ENCODE measurements at regions not wholly inside any gene's neighbourhood (a gene's known extent, or its start where the extent isn't known, plus 50 kb on each side); places are given as distances from the start of the nearest gene placed in this dataset.

GRCh38 chr19:31666126-31666525 is 316.9 kb upstream of the TSHZ3 start:
- CTCF ChIA-PET: interaction anchor here (0.7 kb wide), 1 partner anchor 131 kb away, joined by 3 read pairs; no protein-coding TSS in a partner anchor
- no peaks in the 10 kb centered on the region for H3K27me3 Mint-ChIP-seq (ENCODE audit: insufficient read depth, unreplicated experiment)

DNA sequence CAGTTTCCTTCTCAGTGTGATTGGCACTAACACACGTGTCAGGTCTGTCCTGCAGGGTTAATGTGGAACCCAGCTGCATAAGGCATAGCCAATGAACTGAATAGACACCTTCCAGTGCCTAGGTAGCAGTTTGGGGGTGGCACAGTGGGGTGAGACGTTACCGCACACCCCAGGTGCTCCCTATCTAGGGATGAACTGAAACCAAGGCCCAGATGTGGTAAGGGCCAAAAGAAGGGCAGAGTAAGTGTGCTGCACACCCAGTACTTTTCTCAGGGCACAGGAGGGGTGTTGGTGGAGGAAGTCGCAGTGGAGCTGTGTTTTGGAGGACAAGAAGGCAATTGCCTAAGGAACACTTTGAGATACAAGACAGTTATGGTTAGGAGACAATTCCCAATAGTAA is 317.9 kb upstream of the TSHZ3 start:
- Mint-ChIP-seq H3K27me3 (ENCODE audit: insufficient read depth, unreplicated experiment) (no peaks in the 10 kb centered on the region), H3K9me3 (ENCODE audit: unreplicated experiment) (peaks cover 26% of the 10 kb centered on the region), H3K36me3 (ENCODE audit: insufficient read depth, unreplicated experiment) (peaks cover 6% of the 10 kb centered on the region), H3K4me1 (ENCODE audit: insufficient read depth, unreplicated experiment) (no peaks in the 10 kb centered on the region), H3K4me3 (ENCODE audit: unreplicated experiment) (no peak overlapping the region), H3K27ac (ENCODE audit: low read depth, unreplicated experiment) (no peak overlapping the region)
- DNase-seq (ENCODE audit: unreplicated experiment): no peak
- TF ChIP-seq, protein P1, sequence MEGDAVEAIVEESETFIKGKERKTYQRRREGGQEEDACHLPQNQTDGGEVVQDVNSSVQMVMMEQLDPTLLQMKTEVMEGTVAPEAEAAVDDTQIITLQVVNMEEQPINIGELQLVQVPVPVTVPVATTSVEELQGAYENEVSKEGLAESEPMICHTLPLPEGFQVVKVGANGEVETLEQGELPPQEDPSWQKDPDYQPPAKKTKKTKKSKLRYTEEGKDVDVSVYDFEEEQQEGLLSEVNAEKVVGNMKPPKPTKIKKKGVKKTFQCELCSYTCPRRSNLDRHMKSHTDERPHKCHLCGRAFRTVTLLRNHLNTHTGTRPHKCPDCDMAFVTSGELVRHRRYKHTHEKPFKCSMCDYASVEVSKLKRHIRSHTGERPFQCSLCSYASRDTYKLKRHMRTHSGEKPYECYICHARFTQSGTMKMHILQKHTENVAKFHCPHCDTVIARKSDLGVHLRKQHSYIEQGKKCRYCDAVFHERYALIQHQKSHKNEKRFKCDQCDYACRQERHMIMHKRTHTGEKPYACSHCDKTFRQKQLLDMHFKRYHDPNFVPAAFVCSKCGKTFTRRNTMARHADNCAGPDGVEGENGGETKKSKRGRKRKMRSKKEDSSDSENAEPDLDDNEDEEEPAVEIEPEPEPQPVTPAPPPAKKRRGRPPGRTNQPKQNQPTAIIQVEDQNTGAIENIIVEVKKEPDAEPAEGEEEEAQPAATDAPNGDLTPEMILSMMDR (IDR thresholded peaks at IDR 0.05; ENCODE audit: unreplicated experiment): no peak
- intact Hi-C loops (cut with micrococcal nuclease): no loop called here
- ChIA-PET POLR2A (no interaction called here), CTCF (interaction anchor here (0.6 kb wide), 1 partner anchor 1609 kb away, joined by 3 read pairs; no protein-coding TSS in a partner anchor)
- no TSS peak for BruUV-seq (replicated peaks)

More at GRCh38 chr19:31666126-31666525, 316.9 kb upstream of the TSHZ3 start:
- BruUV-seq (replicated peaks): no TSS peak
- intact Hi-C loops (cut with micrococcal nuclease): no loop called here
- Mint-ChIP-seq H3K4me3 (ENCODE audit: unreplicated experiment) (no peak overlapping the region), H3K36me3 (ENCODE audit: insufficient read depth, unreplicated experiment) (peaks cover 6% of the 10 kb centered on the region), H3K4me1 (ENCODE audit: insufficient read depth, unreplicated experiment) (no peaks in the 10 kb centered on the region), H3K9me3 (ENCODE audit: unreplicated experiment) (peaks cover 23% of the 10 kb centered on the region), H3K27ac (ENCODE audit: low read depth, unreplicated experiment) (no peak overlapping the region)
- TF ChIP-seq, protein P1 (IDR thresholded peaks at IDR 0.05; ENCODE audit: unreplicated experiment): no peak
- DNase-seq (ENCODE audit: unreplicated experiment): no peak
- POLR2A ChIA-PET: no interaction called here

DNA sequence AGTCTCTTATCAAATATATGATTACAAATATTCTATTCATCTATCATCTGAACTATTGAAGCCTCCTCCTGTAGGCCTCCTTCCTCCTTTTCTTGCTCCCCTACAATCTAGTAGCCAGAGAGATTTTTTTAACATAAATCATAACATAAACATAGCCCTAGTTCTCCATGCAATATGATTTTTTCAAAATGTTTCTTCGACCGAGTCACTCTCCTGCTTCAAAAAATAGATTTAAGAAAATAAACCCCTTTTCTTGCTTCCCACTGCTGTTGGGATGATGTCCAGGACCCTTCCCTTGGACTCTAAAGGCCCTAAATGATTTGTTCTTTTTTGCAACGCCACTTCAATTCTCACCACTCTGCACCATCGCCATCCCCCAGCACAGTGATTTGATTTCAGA is 319.7 kb upstream of the TSHZ3 start:
- no peaks in the 10 kb centered on the region for H3K27me3 Mint-ChIP-seq (ENCODE audit: insufficient read depth, unreplicated experiment)
- ChIA-PET CTCF (no interaction called here), POLR2A (no interaction called here)
- BruUV-seq (replicated peaks): no TSS peak
- TF ChIP-seq, protein P1 (IDR thresholded peaks at IDR 0.05; ENCODE audit: unreplicated experiment): no peak
- H3K27ac Mint-ChIP-seq (ENCODE audit: low read depth, unreplicated experiment): no peak overlapping the region
- DNase-seq (ENCODE audit: unreplicated experiment): no peak
- intact Hi-C loops (cut with micrococcal nuclease): no loop called here
- no peaks in the 10 kb centered on the region for H3K4me1 Mint-ChIP-seq (ENCODE audit: insufficient read depth, unreplicated experiment)
- H3K9me3 Mint-ChIP-seq (ENCODE audit: unreplicated experiment): peaks cover 37% of the 10 kb centered on the region
- peaks cover 6% of the 10 kb centered on the region for H3K36me3 Mint-ChIP-seq (ENCODE audit: insufficient read depth, unreplicated experiment)
- H3K4me3 Mint-ChIP-seq (ENCODE audit: unreplicated experiment): no peak overlapping the region

DNA sequence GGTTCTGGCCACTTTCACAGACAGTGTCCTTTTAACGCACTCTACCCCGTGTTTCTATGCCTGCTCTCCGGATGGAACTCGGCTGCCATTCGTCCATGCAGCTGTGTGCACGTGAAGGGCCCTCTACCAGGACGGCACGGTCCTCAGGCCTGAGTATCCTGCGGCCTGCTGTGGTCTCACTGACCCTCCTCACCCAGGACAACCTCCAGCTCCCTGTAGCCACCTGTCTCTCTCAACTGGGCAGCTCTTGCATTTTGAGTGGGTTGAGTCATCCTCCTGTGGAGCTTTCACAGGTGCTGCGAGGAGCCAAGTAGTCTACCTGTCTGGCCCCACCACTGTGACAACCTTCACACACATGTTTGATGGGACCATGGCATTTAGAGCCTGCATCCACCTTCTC is 321.7 kb upstream of the TSHZ3 start:
- no peak overlapping the region for H3K4me3 Mint-ChIP-seq (ENCODE audit: unreplicated experiment)
- TF ChIP-seq, protein P1 (IDR thresholded peaks at IDR 0.05; ENCODE audit: unreplicated experiment): no peak
- ChIA-PET POLR2A (no interaction called here), CTCF (no interaction called here)
- intact Hi-C loops (cut with micrococcal nuclease): no loop called here
- peaks cover 6% of the 10 kb centered on the region for H3K36me3 Mint-ChIP-seq (ENCODE audit: insufficient read depth, unreplicated experiment)
- no peaks in the 10 kb centered on the region for H3K27me3 Mint-ChIP-seq (ENCODE audit: insufficient read depth, unreplicated experiment)
- DNase-seq (ENCODE audit: unreplicated experiment): no peak
- H3K27ac Mint-ChIP-seq (ENCODE audit: low read depth, unreplicated experiment): no peak overlapping the region
- no peaks in the 10 kb centered on the region for H3K4me1 Mint-ChIP-seq (ENCODE audit: insufficient read depth, unreplicated experiment)
- peaks cover 38% of the 10 kb centered on the region for H3K9me3 Mint-ChIP-seq (ENCODE audit: unreplicated experiment)
- BruUV-seq (replicated peaks): no TSS peak
